GM12891 (cell line): ENCODE measurements at regions not wholly inside any gene's neighbourhood (a gene's known extent, or its start where the extent isn't known, plus 50 kb on each side); places are given as distances from the start of the nearest gene placed in this dataset.

Experiments used
- DNase-seq: peaks from one replicate; pipeline ENCODE4 v3.0.0; 2011; ENCODE audit warnings: low spot score; ENCODE audit not compliant: insufficient read length
- FAIRE-seq: peaks from 2 replicates; lab custom pipeline; 2011; peaks lifted over from hg19 to GRCh38; lab: Jason Lieb, UNC
- PAX5 ChIP-seq: IDR thresholded peaks from 2 replicates; pipeline ENCODE4 v1.6.1; 2011; ENCODE audit warnings: low read length, moderate library complexity, mild to moderate bottlenecking; ENCODE audit not compliant: insufficient read depth, severe bottlenecking
- POLR2A ChIP-seq: IDR thresholded peaks from 2 replicates; pipeline ENCODE4 v1.6.1; 2011; ENCODE audit warnings: low read depth, low read length, control low read depth
- POLR2AphosphoS5 ChIP-seq: IDR thresholded peaks from 2 replicates; pipeline ENCODE4 v1.6.1; 2011; ENCODE audit warnings: low read depth, low read length, control low read depth
- POU2F2 ChIP-seq: IDR thresholded peaks from 2 replicates; pipeline ENCODE4 v1.6.1; 2011; ENCODE audit warnings: low read depth, mild to moderate bottlenecking, control low read depth, low read length, moderate library complexity
- SPI1 ChIP-seq: IDR thresholded peaks from 2 replicates; pipeline ENCODE4 v1.6.1; 2011; ENCODE audit warnings: low read depth, low read length, control low read depth
- TAF1 ChIP-seq: IDR thresholded peaks from 2 replicates; pipeline ENCODE4 v1.6.1; 2011; ENCODE audit warnings: low read depth, low read length, control low read depth

- FAIRE-seq (no peak), DNase-seq (no peak)
- no peak for TF ChIP-seq SPI1
- TF ChIP-seq POLR2A = no peak
- no peak for TF ChIP-seq POU2F2
- no peak for TF ChIP-seq TAF1
- TF ChIP-seq PAX5 = no peak
- TF ChIP-seq POLR2AphosphoS5 = no peak
Observed at GRCh38 chr10:20622531-20623211, 274.4 kb downstream of the NEBL start.

GRCh38 chr10:20620981-20621380 is 276.1 kb downstream of the NEBL start:
- TF ChIP-seq PAX5 (no peak), POLR2A (no peak), SPI1 (no peak), POU2F2 (no peak), TAF1 (no peak), POLR2AphosphoS5 (no peak)
- no peak for FAIRE-seq
- no peak for DNase-seq

- DNase-seq (no peak), FAIRE-seq (no peak)
- TF ChIP-seq POLR2A = no peak
- TF ChIP-seq PAX5 = no peak
- no peak for TF ChIP-seq POU2F2
Observed at GRCh38 chr10:20618011-20618547, 279.0 kb downstream of the NEBL start.

GRCh38 chr10:20616918-20617810 is 279.9 kb downstream of the NEBL start:
- DNase-seq = no peak
- FAIRE-seq = no peak
- TF ChIP-seq PAX5 (no peak), SPI1 (peak; percentile 68), POLR2AphosphoS5 (no peak), POU2F2 (no peak)

GRCh38 chr10:20616056-20616671 is 280.9 kb downstream of the NEBL start:
- TF ChIP-seq TAF1 = no peak
- TF ChIP-seq POU2F2 = no peak
- TF ChIP-seq POLR2AphosphoS5 = no peak
- TF ChIP-seq POLR2A = no peak
- TF ChIP-seq SPI1 = no peak
- no peak for TF ChIP-seq PAX5
- DNase-seq (no peak), FAIRE-seq (no peak)

- TF ChIP-seq POLR2A (no peak), PAX5 (no peak), TAF1 (no peak), SPI1 (no peak), POU2F2 (no peak), POLR2AphosphoS5 (no peak)
- no peak for DNase-seq
- FAIRE-seq = no peak
Observed at GRCh38 chr10:20615395-20615794, 281.7 kb downstream of the NEBL start.

- FAIRE-seq = no peak
- no peak for DNase-seq
- TF ChIP-seq TAF1 (no peak), PAX5 (no peak), POU2F2 (no peak), POLR2A (no peak), SPI1 (no peak), POLR2AphosphoS5 (no peak)
Observed at GRCh38 chr10:20614911-20615310, 282.2 kb downstream of the NEBL start.

GRCh38 chr10:20608503-20608902 is 288.6 kb downstream of the NEBL start:
- TF ChIP-seq POLR2A (no peak), POU2F2 (no peak), PAX5 (no peak), SPI1 (no peak), POLR2AphosphoS5 (no peak)
- FAIRE-seq = no peak

GRCh38 chr10:20606985-20607384 is 290.1 kb downstream of the NEBL start:
- no peak for TF ChIP-seq PAX5
- no peak for TF ChIP-seq POU2F2
- TF ChIP-seq SPI1 = no peak
- no peak for TF ChIP-seq TAF1
- TF ChIP-seq POLR2A = no peak
- no peak for TF ChIP-seq POLR2AphosphoS5
- DNase-seq (no peak), FAIRE-seq (no peak)

More at GRCh38 chr10:20608503-20608902, 288.6 kb downstream of the NEBL start:
- DNase-seq = no peak
